Nephron progenitor cell (in vitro differentiated cells): ENCODE measurements at regions not wholly inside any gene's neighbourhood (a gene's known extent, or its start where the extent isn't known, plus 50 kb on each side); places are given as distances from the start of the nearest gene placed in this dataset.

ENCODE experiments used
- DNase-seq: peaks from one replicate; pipeline ENCODE4 v3.0.0; 2021
- H3K27ac Mint-ChIP-seq: 2 replicates; pipeline ENCODE4 v1.8.0; 2021; ENCODE audit warnings: mild to moderate bottlenecking, moderate library complexity, mixed read lengths
- H3K27me3 Mint-ChIP-seq: 2 replicates; pipeline ENCODE4 v1.8.0; 2021; ENCODE audit warnings: mild to moderate bottlenecking, low read depth, mixed read lengths; ENCODE audit not compliant: poor library complexity
- H3K36me3 Mint-ChIP-seq: 2 replicates; pipeline ENCODE4 v1.8.0; 2021; ENCODE audit warnings: low read depth, mixed read lengths
- H3K4me1 Mint-ChIP-seq: 2 replicates; pipeline ENCODE4 v1.8.0; 2021; ENCODE audit warnings: mixed read lengths
- H3K4me3 Mint-ChIP-seq: 2 replicates; pipeline ENCODE4 v1.8.0; 2021; ENCODE audit warnings: mild to moderate bottlenecking, moderate library complexity, mixed read lengths
- H3K9me3 Mint-ChIP-seq: 2 replicates; pipeline ENCODE4 v1.8.0; 2021; ENCODE audit warnings: mild to moderate bottlenecking, moderate library complexity, mixed read lengths
- CTCF ChIP-seq: fragments of 200-600 bp; sonication (generic); IDR thresholded peaks from 2 replicates; pipeline ENCODE4 v1.5.0; 2021; ENCODE audit warnings: antibody characterized with exemption

DNA sequence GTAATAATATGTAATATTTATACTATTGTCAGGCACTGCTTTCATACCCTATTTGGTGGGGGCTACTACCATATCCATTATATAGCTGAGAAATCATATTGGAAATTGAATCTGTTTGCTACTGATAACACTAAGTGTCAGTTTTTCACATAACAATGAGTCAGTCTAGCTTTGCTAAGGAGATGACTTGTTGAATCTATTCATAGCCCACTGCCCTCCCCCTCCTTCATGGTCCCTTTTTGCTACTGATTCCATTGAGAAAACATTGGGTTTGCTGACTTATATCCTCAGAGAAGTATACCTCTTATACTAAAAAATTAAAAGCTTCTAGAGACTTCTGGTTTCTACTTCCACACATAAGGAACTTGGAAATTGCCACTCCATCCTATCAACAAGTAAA lies 1898.4 kb downstream of the STIM2 start:
- Mint-ChIP-seq H3K4me1 (no peaks in the 10 kb centered on the region), H3K27ac (no peak overlapping the region), H3K9me3 (no peaks in the 10 kb centered on the region), H3K36me3 (no peaks in the 10 kb centered on the region), H3K4me3 (no peak overlapping the region), H3K27me3 (peaks cover 5% of the 10 kb centered on the region)
- no peak for TF ChIP-seq CTCF
- no peak for DNase-seq

DNA sequence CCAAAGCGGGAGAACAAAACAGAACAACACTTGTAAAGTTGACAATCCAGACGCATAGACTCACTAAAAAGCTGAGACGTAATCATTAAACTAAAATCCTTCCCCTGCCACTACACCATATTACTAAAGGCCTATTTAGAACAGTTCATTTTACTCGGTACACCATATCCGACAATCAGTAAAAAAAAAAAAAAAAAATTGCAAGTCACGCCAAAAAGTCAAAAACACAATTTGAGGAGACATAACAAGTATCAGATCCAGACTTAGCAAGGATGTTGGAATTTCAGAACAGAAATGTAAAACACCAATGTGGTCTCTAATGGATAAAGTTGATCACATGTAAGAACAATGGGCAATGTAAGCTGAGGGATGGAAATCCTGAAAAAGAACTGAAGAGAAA lies 1899.4 kb downstream of the STIM2 start:
- Mint-ChIP-seq H3K27ac (no peak overlapping the region), H3K4me1 (no peaks in the 10 kb centered on the region), H3K27me3 (peaks cover 5% of the 10 kb centered on the region), H3K4me3 (no peak overlapping the region), H3K9me3 (no peaks in the 10 kb centered on the region), H3K36me3 (no peaks in the 10 kb centered on the region)
- TF ChIP-seq CTCF: no peak
- no peak for DNase-seq

DNA sequence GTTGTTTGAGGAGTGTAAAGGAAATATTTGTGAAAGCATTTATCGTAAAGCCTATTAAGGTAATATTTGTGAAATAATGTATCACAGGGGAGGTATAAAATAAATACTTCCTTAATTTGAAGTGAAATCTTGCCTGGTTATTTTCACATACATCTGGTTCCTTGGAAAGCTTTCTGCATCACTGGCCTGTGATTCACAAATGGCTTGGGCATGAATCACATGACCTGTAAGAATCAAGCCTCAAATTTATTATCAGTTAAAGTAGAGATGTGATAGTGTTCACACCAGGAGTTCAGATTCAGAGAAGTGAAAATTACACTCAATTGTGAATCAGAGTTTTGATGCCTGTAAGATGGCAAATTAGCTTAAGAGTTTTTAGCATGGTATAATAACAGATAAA lies 1911.4 kb downstream of the STIM2 start:
- Mint-ChIP-seq H3K36me3 (no peaks in the 10 kb centered on the region), H3K27ac (no peak overlapping the region), H3K4me3 (no peak overlapping the region), H3K9me3 (peaks cover 4% of the 10 kb centered on the region), H3K27me3 (no peaks in the 10 kb centered on the region), H3K4me1 (no peaks in the 10 kb centered on the region)
- no peak for DNase-seq
- TF ChIP-seq CTCF: no peak

GRCh38 chr4:28772788-28773187 lies 1912.1 kb downstream of the STIM2 start:
- Mint-ChIP-seq H3K4me3 (no peak overlapping the region), H3K36me3 (no peaks in the 10 kb centered on the region), H3K27me3 (no peaks in the 10 kb centered on the region), H3K9me3 (no peaks in the 10 kb centered on the region), H3K4me1 (no peaks in the 10 kb centered on the region), H3K27ac (no peak overlapping the region)
- DNase-seq: no peak
- TF ChIP-seq CTCF: no peak

DNA sequence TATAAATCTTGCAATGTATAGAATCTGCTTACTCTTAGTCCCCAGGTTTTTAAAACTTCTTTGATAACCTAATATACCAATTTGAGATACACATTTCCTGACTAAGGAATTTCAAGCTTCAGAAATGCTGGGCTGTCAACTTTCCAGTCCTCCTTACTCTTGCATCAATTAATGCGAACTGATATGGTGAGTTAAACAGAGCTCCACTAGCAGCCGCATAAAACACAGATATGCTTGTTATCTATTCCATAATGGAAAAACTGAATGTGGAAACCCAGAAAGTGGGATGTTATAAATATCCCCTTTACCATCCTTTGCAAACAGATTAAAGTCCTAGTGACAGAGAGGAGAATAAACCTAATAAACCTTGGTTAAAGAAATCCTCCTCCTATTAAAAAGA lies 1913.7 kb downstream of the STIM2 start:
- no peak overlapping the region for H3K4me3 Mint-ChIP-seq
- DNase-seq: no peak

More for the DNA sequence above, 1913.7 kb downstream of the STIM2 start:
- Mint-ChIP-seq H3K36me3 (no peaks in the 10 kb centered on the region), H3K27ac (no peak overlapping the region), H3K27me3 (peaks cover 3% of the 10 kb centered on the region), H3K9me3 (no peaks in the 10 kb centered on the region), H3K4me1 (no peaks in the 10 kb centered on the region)
- no peak for TF ChIP-seq CTCF
